HL-60 (cell line): ENCODE measurements at regions not wholly inside any gene's neighbourhood (a gene's known extent, or its start where the extent isn't known, plus 50 kb on each side); places are given as distances from the start of the nearest gene placed in this dataset.

Experiments
- TF ChIP-seq, protein P1 (sequence below): IDR thresholded peaks from 2 replicates; pipeline ENCODE4 v1.6.1; 2012; ENCODE audit warnings: low read depth; ENCODE audit not compliant: insufficient replicate concordance
- TF ChIP-seq, protein P2 (sequence below): IDR thresholded peaks from one replicate; pipeline ENCODE4 v1.5.1; 2011; ENCODE audit warnings: low read length, control low read depth, inconsistent platforms; ENCODE audit not compliant: insufficient read depth

DNA sequence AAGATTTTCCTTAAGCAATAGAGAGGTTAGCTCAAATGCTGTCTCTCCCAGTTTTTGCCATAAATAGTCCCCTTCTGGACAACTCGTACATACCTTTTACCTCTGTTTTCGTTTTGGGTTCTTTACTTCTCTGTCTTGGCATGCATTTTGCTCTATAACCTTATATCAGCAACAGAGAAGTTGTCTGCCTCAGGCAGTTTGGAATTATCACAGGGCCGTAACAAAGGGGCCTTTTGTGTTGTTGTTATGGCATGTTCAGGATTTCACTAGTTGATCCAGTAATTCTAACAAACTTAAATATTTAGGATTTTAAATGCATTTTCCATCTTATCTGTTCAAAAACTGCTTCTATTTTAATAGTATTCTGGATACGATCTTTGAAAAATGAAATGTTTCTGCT is 259.8 kb downstream of the CD109 start:
- TF ChIP-seq, protein P1, sequence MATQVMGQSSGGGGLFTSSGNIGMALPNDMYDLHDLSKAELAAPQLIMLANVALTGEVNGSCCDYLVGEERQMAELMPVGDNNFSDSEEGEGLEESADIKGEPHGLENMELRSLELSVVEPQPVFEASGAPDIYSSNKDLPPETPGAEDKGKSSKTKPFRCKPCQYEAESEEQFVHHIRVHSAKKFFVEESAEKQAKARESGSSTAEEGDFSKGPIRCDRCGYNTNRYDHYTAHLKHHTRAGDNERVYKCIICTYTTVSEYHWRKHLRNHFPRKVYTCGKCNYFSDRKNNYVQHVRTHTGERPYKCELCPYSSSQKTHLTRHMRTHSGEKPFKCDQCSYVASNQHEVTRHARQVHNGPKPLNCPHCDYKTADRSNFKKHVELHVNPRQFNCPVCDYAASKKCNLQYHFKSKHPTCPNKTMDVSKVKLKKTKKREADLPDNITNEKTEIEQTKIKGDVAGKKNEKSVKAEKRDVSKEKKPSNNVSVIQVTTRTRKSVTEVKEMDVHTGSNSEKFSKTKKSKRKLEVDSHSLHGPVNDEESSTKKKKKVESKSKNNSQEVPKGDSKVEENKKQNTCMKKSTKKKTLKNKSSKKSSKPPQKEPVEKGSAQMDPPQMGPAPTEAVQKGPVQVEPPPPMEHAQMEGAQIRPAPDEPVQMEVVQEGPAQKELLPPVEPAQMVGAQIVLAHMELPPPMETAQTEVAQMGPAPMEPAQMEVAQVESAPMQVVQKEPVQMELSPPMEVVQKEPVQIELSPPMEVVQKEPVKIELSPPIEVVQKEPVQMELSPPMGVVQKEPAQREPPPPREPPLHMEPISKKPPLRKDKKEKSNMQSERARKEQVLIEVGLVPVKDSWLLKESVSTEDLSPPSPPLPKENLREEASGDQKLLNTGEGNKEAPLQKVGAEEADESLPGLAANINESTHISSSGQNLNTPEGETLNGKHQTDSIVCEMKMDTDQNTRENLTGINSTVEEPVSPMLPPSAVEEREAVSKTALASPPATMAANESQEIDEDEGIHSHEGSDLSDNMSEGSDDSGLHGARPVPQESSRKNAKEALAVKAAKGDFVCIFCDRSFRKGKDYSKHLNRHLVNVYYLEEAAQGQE = no peak
- TF ChIP-seq, protein P2, sequence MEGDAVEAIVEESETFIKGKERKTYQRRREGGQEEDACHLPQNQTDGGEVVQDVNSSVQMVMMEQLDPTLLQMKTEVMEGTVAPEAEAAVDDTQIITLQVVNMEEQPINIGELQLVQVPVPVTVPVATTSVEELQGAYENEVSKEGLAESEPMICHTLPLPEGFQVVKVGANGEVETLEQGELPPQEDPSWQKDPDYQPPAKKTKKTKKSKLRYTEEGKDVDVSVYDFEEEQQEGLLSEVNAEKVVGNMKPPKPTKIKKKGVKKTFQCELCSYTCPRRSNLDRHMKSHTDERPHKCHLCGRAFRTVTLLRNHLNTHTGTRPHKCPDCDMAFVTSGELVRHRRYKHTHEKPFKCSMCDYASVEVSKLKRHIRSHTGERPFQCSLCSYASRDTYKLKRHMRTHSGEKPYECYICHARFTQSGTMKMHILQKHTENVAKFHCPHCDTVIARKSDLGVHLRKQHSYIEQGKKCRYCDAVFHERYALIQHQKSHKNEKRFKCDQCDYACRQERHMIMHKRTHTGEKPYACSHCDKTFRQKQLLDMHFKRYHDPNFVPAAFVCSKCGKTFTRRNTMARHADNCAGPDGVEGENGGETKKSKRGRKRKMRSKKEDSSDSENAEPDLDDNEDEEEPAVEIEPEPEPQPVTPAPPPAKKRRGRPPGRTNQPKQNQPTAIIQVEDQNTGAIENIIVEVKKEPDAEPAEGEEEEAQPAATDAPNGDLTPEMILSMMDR = no peak
